Gastrocnemius medialis (tissue), 4 donors: ENCODE measurements at regions not wholly inside any gene's neighbourhood (a gene's known extent, or its start where the extent isn't known, plus 50 kb on each side); places are given as distances from the start of the nearest gene placed in this dataset.

ENCODE experiments used
- CTCF ChIP-seq, 5 experiments: fragments of 450-650 bp in 3 of 5; fragments of 200-600 bp in 2 of 5; sonication (generic) in 2 of 5; IDR thresholded peaks in 4 of 5; conservative IDR thresholded peaks in 1 of 5; 1 replicate in 4 of 5; 2 replicates in 1 of 5; pipeline ENCODE4 v1.5.1; 2016 to 2019; ENCODE audit warnings: antibody characterized with exemption in 5 of 5, mild to moderate bottlenecking in 3 of 5, moderate library complexity in 3 of 5
- POLR2A ChIP-seq, 2 donors: fragments of 450-650 bp; IDR thresholded peaks; one replicate each; pipeline ENCODE4 v1.6.1; 2017; ENCODE audit warnings: antibody characterized with exemption in 2 of 2, mild to moderate bottlenecking in 2 of 2, moderate library complexity in 2 of 2

DNA sequence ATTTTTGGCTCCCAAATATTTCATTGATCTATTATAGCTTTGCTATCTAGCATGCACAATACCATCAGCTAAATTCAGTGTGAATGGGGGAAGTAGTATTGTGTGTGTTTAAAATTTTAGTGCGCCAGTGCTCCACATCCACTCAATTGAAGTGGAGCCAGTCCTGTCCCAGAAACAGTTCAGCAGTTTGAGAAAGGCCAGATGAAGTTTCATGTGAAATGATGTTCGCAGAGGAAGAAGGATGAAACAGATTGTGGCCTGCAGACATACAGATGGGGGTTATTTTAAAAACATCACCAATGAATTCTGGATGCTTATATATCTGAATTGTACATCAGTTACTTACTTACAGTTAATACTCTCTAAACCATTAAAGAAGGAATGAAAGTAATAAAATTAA lies 129.4 kb downstream of the SPRY2 start:
- no peak for TF ChIP-seq CTCF (IDR thresholded peaks at IDR 0.05 in 4 of 5, conservative IDR thresholded peaks at IDR 0.05 in 1 of 5)
- TF ChIP-seq POLR2A (IDR thresholded peaks at IDR 0.05), result no peak
